H1 (cell line): ENCODE measurements at regions not wholly inside any gene's neighbourhood (a gene's known extent, or its start where the extent isn't known, plus 50 kb on each side); places are given as distances from the start of the nearest gene placed in this dataset.
A peak's percentile ranks its signal among the peaks of the same experiment; 100 is the strongest.

ENCODE experiments used
- CTCF ChIA-PET: fragments of 300-600 bp; sonication (Branson Sonifier 250); formaldehyde crosslinking; loops from one replicate; lab custom pipeline; 2021; ENCODE audit not compliant: partially characterized antibody; lab: Charles Lee
- POLR2A ChIA-PET: fragments of 300-600 bp; sonication (Branson Sonifier 250); formaldehyde crosslinking; loops from one replicate; lab custom pipeline; 2021; ENCODE audit warnings: inconsistent platforms; ENCODE audit not compliant: partially characterized antibody; lab: Charles Lee
- DNase-seq, 2 experiments: peaks; one replicate each; pipeline versions ENCODE4 v3.0.0 to v3.0.0-alpha.2; 2010 to 2022; ENCODE audit warnings: low spot score in 2 of 2, low read depth in 1 of 2, mixed read lengths in 1 of 2
- FAIRE-seq: peaks from 2 replicates; lab custom pipeline; 2011; peaks lifted over from hg19 to GRCh38; lab: Jason Lieb, UNC
- H2AFZ ChIP-seq: 2 replicates; pipeline ENCODE4 v1.8.1; 2012; ENCODE audit warnings: low read length, inconsistent platforms
- H2AK5ac ChIP-seq: 2 replicates; pipeline ENCODE4 v1.6.1; 2013; ENCODE audit warnings: low read depth, low read length
- H2BK120ac ChIP-seq: replicated peaks from 2 replicates; pipeline ENCODE3; 2013; ENCODE audit warnings: low read depth, low read length, inconsistent platforms
- H2BK12ac ChIP-seq: 2 replicates; pipeline ENCODE4 v1.6.1; 2013; ENCODE audit warnings: low read depth, low read length
- H2BK15ac ChIP-seq: 2 replicates; pipeline ENCODE4 v1.6.1; 2013; ENCODE audit warnings: low read length
- H2BK20ac ChIP-seq: 2 replicates; pipeline ENCODE4 v1.6.1; 2013; ENCODE audit warnings: low read length
- H2BK5ac ChIP-seq: 2 replicates; pipeline ENCODE4 v1.6.1; 2013; ENCODE audit warnings: low read depth, low read length
- H3K14ac ChIP-seq: 2 replicates; pipeline ENCODE4 v1.6.1; 2013; ENCODE audit warnings: inconsistent platforms; ENCODE audit not compliant: insufficient read length
- H3K18ac ChIP-seq: 2 replicates; pipeline ENCODE4 v1.6.1; 2013; ENCODE audit warnings: low read length; ENCODE audit errors: extremely low read depth
- H3K23ac ChIP-seq: 2 replicates; pipeline ENCODE4 v1.6.1; 2013; ENCODE audit warnings: inconsistent platforms; ENCODE audit not compliant: insufficient read length
- H3K23me2 ChIP-seq: 2 replicates; pipeline ENCODE4 v1.6.1; 2013; ENCODE audit warnings: low read depth, low read length
- H3K27ac ChIP-seq: 2 replicates; pipeline ENCODE4 v1.6.1; 2011; ENCODE audit warnings: low read depth, low read length, inconsistent platforms
- H3K27me3 ChIP-seq, 4 experiments: replicated peaks in 1 of 4; 1 replicate in 1 of 4; 2 replicates in 3 of 4; pipeline versions ENCODE4 v1.6.1 to v1.8.1; 2011 to 2013; ENCODE audit warnings: low read length in 3 of 4, mild to moderate bottlenecking in 3 of 4, inconsistent platforms in 2 of 4, mixed read lengths in 2 of 4, moderate library complexity in 1 of 4; ENCODE audit not compliant: control insufficient read depth in 3 of 4, insufficient read depth in 3 of 4; ENCODE audit errors: extremely low read depth in 1 of 4
- H3K36me3 ChIP-seq, 4 experiments: 2 replicates each; pipeline versions ENCODE4 v1.6.1 to v1.8.1; 2011 to 2013; ENCODE audit warnings: mild to moderate bottlenecking in 4 of 4, low read length in 3 of 4, moderate library complexity in 2 of 4, control low read depth in 1 of 4, inconsistent platforms in 1 of 4; ENCODE audit not compliant: insufficient read depth in 4 of 4, control insufficient read depth in 2 of 4
- H3K4ac ChIP-seq: replicated peaks from 2 replicates; pipeline ENCODE3; 2013; ENCODE audit warnings: low read length, low read depth, mixed read lengths, inconsistent platforms; ENCODE audit not compliant: insufficient read length
- H3K4me1 ChIP-seq, 4 experiments: replicated peaks in 1 of 4; 1 replicate in 1 of 4; 2 replicates in 3 of 4; pipeline versions ENCODE4 v1.6.1 to v1.8.1; 2011 to 2013; ENCODE audit warnings: low read length in 3 of 4, inconsistent platforms in 2 of 4, mixed read lengths in 1 of 4; ENCODE audit not compliant: insufficient read depth in 4 of 4, control insufficient read depth in 3 of 4
- H3K4me2 ChIP-seq, 2 experiments: 2 replicates each; pipeline versions ENCODE4 v1.6.1 to v1.8.1; 2011 to 2013; ENCODE audit warnings: low read depth in 2 of 2, low read length in 2 of 2, control low read depth in 1 of 2, inconsistent platforms in 1 of 2, mild to moderate bottlenecking in 1 of 2; ENCODE audit not compliant: insufficient read depth in 1 of 2
- H3K4me3 ChIP-seq, 4 experiments: fragments of 200-600, 300-600 bp in 1 of 4; sonication (generic), shearing (Covaris generic), sonication (Bioruptor Twin) in 1 of 4; 2 replicates each; pipeline versions ENCODE4 v1.5.1 to v1.8.1; 2011 to 2016; ENCODE audit warnings: low read length in 4 of 4, low read depth in 3 of 4, control low read depth in 2 of 4, inconsistent platforms in 2 of 4, mild to moderate bottlenecking in 2 of 4, mixed read lengths in 1 of 4, moderate library complexity in 1 of 4; ENCODE audit not compliant: insufficient read depth in 2 of 4; ENCODE audit errors: extremely low read depth in 1 of 4
- H3K56ac ChIP-seq: replicated peaks from 2 replicates; pipeline ENCODE3; 2013; ENCODE audit warnings: low read depth, mild to moderate bottlenecking, mixed read lengths, low read length, inconsistent platforms; ENCODE audit not compliant: insufficient read length
- H3K79me1 ChIP-seq: 2 replicates; pipeline ENCODE4 v1.6.1; 2013; ENCODE audit warnings: low read depth, low read length, control low read depth
- H3K79me2 ChIP-seq, 2 experiments: 2 replicates each; pipeline versions ENCODE4 v1.6.1 to v1.8.1; 2012 to 2013; ENCODE audit warnings: low read length in 2 of 2, mild to moderate bottlenecking in 2 of 2, inconsistent platforms in 1 of 2; ENCODE audit not compliant: insufficient read depth in 2 of 2, control insufficient read depth in 1 of 2
- H3K9ac ChIP-seq, 4 experiments: replicated peaks in 1 of 4; 1 replicate in 1 of 4; 2 replicates in 3 of 4; pipeline versions ENCODE4 v1.6.1 to v1.8.1; 2011 to 2013; ENCODE audit warnings: low read depth in 3 of 4, low read length in 3 of 4, control low read depth in 2 of 4, mild to moderate bottlenecking in 2 of 4, moderate library complexity in 2 of 4, inconsistent platforms in 1 of 4; ENCODE audit errors: extremely low read depth in 1 of 4
- H3K9me3 ChIP-seq, 2 experiments: 2 replicates each; pipeline versions ENCODE4 v1.6.1 to v1.8.1; 2012 to 2013; ENCODE audit warnings: mild to moderate bottlenecking in 2 of 2, moderate library complexity in 2 of 2, control low read depth in 1 of 2, inconsistent platforms in 1 of 2, low read depth in 1 of 2, low read length in 1 of 2, mixed read lengths in 1 of 2; ENCODE audit not compliant: insufficient read depth in 2 of 2
- H4K20me1 ChIP-seq, 2 experiments: replicated peaks in 1 of 2; 2 replicates each; pipeline versions ENCODE3 to v1.8.1; 2011 to 2013; ENCODE audit warnings: inconsistent platforms in 2 of 2, low read length in 2 of 2, mild to moderate bottlenecking in 1 of 2; ENCODE audit not compliant: insufficient read depth in 2 of 2, control insufficient read depth in 1 of 2
- H4K5ac ChIP-seq: 2 replicates; pipeline ENCODE4 v1.6.1; 2013; ENCODE audit warnings: low read length, low read depth, mixed read lengths, inconsistent platforms; ENCODE audit not compliant: insufficient read length
- H4K8ac ChIP-seq: 2 replicates; pipeline ENCODE4 v1.8.0; 2013; ENCODE audit warnings: mild to moderate bottlenecking, moderate library complexity, low read length, inconsistent platforms; ENCODE audit not compliant: insufficient read depth; ENCODE audit errors: extremely low read depth
- H4K91ac ChIP-seq: replicated peaks from 2 replicates; pipeline ENCODE3; 2013; ENCODE audit warnings: low read length, mixed read lengths, inconsistent platforms; ENCODE audit not compliant: insufficient read length
- ASH2L ChIP-seq: fragments of 200-600, 300-600 bp; sonication (generic); IDR thresholded peaks from one replicate; pipeline ENCODE4 v1.7.1; 2017; ENCODE audit warnings: low read length
- BRCA1 ChIP-seq: IDR thresholded peaks from 2 replicates; pipeline ENCODE4 v1.6.1; 2012; ENCODE audit warnings: low read depth, low read length, improper control_type of control experiment
- CTBP2 ChIP-seq: IDR thresholded peaks from 2 replicates; pipeline ENCODE4 v1.7.0; 2011; ENCODE audit warnings: borderline replicate concordance, mild to moderate bottlenecking, moderate library complexity, mixed read lengths, low read length; ENCODE audit not compliant: insufficient read depth, insufficient read length
- EP300 ChIP-seq, 2 experiments: IDR thresholded peaks; 1 replicate in 1 of 2; 2 replicates in 1 of 2; pipeline ENCODE4 v1.6.1; 2011 to 2012; ENCODE audit warnings: low read depth in 2 of 2, low read length in 2 of 2, mild to moderate bottlenecking in 2 of 2, borderline replicate concordance in 1 of 2, inconsistent platforms in 1 of 2, moderate library complexity in 1 of 2
- KDM5A ChIP-seq: fragments of 200-600 bp; IDR thresholded peaks from 2 replicates; pipeline ENCODE4 v1.7.1; 2012; ENCODE audit warnings: mild to moderate bottlenecking, low read length, inconsistent platforms, mixed read lengths
- POU5F1 ChIP-seq: IDR thresholded peaks from 2 replicates; pipeline ENCODE4 v1.6.1; 2011; ENCODE audit warnings: low read depth, mild to moderate bottlenecking, low read length, moderate library complexity
- RAD21 ChIP-seq, 2 experiments: IDR thresholded peaks in 1 of 2; conservative IDR thresholded peaks in 1 of 2; 2 replicates each; pipeline ENCODE4 v1.6.1; 2011; ENCODE audit warnings: low read depth in 2 of 2, low read length in 2 of 2, improper control_type of control experiment in 1 of 2, inconsistent platforms in 1 of 2, mild to moderate bottlenecking in 1 of 2, moderate library complexity in 1 of 2
- SRF ChIP-seq: IDR thresholded peaks from 2 replicates; pipeline ENCODE4 v1.6.1; 2011; ENCODE audit warnings: mild to moderate bottlenecking, low read depth, low read length, moderate library complexity
- YY1 ChIP-seq: IDR thresholded peaks from 2 replicates; pipeline ENCODE4 v1.6.1; 2011; ENCODE audit warnings: low read depth, mild to moderate bottlenecking, low read length
- WGBS, 2 experiments: shearing (Covaris generic) in 1 of 2; methylation state at CpG; one replicate each; pipeline versions ENCODE4 v1.1.6 to v1.1.7; 2013 to 2015; ENCODE audit warnings: low lambda C conversion rate in 2 of 2, mixed read lengths in 2 of 2, inconsistent platforms in 1 of 2, low coverage in 1 of 2, missing lambda C conversion rate in 1 of 2; ENCODE audit not compliant: insufficient replicate concordance in 2 of 2, insufficient coverage in 1 of 2, insufficient read length in 1 of 2; ENCODE audit errors: extremely low coverage in 1 of 2, missing lambda C conversion rate in 1 of 2; 5-methylcytosine and 5-hydroxymethylcytosine counted together
- TF ChIP-seq, protein P1 (sequence below), 3 experiments: IDR thresholded peaks; 1 replicate in 2 of 3; 2 replicates in 1 of 3; pipeline versions ENCODE4 v1.5.1 to v1.6.1; 2011; ENCODE audit warnings: low read length in 3 of 3, mild to moderate bottlenecking in 3 of 3, inconsistent platforms in 2 of 3, low read depth in 1 of 3, moderate library complexity in 1 of 3; ENCODE audit not compliant: insufficient read depth in 1 of 3; ENCODE audit errors: control extremely low read depth in 1 of 3

- TF ChIP-seq CTBP2: no peak
- TF ChIP-seq SRF: no peak
- TF ChIP-seq EP300 (IDR thresholded peaks at IDR 0.05; ENCODE audit: borderline replicate concordance in 1 of 2, low read depth in 2 of 2, low read length in 2 of 2): no peak
- no peak for TF ChIP-seq POU5F1
- no peak for TF ChIP-seq YY1
- TF ChIP-seq KDM5A: no peak
- peak; percentile 75 to 76 for TF ChIP-seq RAD21 (IDR thresholded peaks at IDR 0.05 in 1 of 2, conservative IDR thresholded peaks at IDR 0.05 in 1 of 2; ENCODE audit: low read depth in 2 of 2, low read length in 2 of 2)
- no peak for TF ChIP-seq ASH2L
- TF ChIP-seq, protein P1, sequence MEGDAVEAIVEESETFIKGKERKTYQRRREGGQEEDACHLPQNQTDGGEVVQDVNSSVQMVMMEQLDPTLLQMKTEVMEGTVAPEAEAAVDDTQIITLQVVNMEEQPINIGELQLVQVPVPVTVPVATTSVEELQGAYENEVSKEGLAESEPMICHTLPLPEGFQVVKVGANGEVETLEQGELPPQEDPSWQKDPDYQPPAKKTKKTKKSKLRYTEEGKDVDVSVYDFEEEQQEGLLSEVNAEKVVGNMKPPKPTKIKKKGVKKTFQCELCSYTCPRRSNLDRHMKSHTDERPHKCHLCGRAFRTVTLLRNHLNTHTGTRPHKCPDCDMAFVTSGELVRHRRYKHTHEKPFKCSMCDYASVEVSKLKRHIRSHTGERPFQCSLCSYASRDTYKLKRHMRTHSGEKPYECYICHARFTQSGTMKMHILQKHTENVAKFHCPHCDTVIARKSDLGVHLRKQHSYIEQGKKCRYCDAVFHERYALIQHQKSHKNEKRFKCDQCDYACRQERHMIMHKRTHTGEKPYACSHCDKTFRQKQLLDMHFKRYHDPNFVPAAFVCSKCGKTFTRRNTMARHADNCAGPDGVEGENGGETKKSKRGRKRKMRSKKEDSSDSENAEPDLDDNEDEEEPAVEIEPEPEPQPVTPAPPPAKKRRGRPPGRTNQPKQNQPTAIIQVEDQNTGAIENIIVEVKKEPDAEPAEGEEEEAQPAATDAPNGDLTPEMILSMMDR (IDR thresholded peaks at IDR 0.05; ENCODE audit: control extremely low read depth in 1 of 3, insufficient read depth in 1 of 3, low read depth in 1 of 3, low read length in 3 of 3): peak; percentile 35 to 64 (median 39)
- no peak for TF ChIP-seq BRCA1
- H4K8ac ChIP-seq: no peak overlapping the region
- no peaks in the 10 kb centered on the region for H3K4me1 ChIP-seq
- H3K23ac ChIP-seq: no peak overlapping the region
- H3K4me3 ChIP-seq: no peak overlapping the region
- no peaks in the 10 kb centered on the region for H3K79me1 ChIP-seq
- H3K36me3 ChIP-seq: no peaks in the 10 kb centered on the region
- no peak overlapping the region for H3K4me2 ChIP-seq
- ChIA-PET CTCF (interaction anchor here (1.3 kb wide), 1 partner anchor 894 kb away, joined by 3 read pairs; no protein-coding TSS in a partner anchor), POLR2A (no interaction called here)
- no peak overlapping the region for H3K4ac ChIP-seq
- H2BK15ac ChIP-seq: no peak overlapping the region
- H3K9me3 ChIP-seq: no peaks in the 10 kb centered on the region
- H2BK5ac ChIP-seq: no peak overlapping the region
- H2AFZ ChIP-seq: no peak overlapping the region
- no peak overlapping the region for H3K27ac ChIP-seq
- H2BK120ac ChIP-seq: no peak overlapping the region
- H4K91ac ChIP-seq: no peak overlapping the region
- H3K27me3 ChIP-seq: peaks cover 0 to 1% (median 0%) of the 10 kb centered on the region in 4 experiments; a peak in 1 of 7 replicates
- H3K23me2 ChIP-seq: no peaks in the 10 kb centered on the region
- no peak overlapping the region for H3K14ac ChIP-seq
- H4K20me1 ChIP-seq: no peaks in the 10 kb centered on the region
- H3K56ac ChIP-seq: no peak overlapping the region
- no peak overlapping the region for H3K9ac ChIP-seq
- no peaks in the 10 kb centered on the region for H3K79me2 ChIP-seq
- H4K5ac ChIP-seq: no peak overlapping the region
- WGBS, 2 experiments: 47% methylated on average over 1 of the region's 1 CpG; no CpG with 5 or more reads in 1 of the 2 experiments
- no peak overlapping the region for H3K18ac ChIP-seq
- H2BK12ac ChIP-seq: no peak overlapping the region
- no peak overlapping the region for H2AK5ac ChIP-seq
- DNase-seq: no peak
- H2BK20ac ChIP-seq: no peak overlapping the region
- peak; percentile 36 for FAIRE-seq
These were observed 206.3 kb upstream of the B3GALT2 start for GRCh38 chr1:193392686-193393085.
